Stimulated activated CD4-positive, alpha-beta T cell treated with anti-CD3 and anti-CD28 coated beads, Interleukin-1b, Interleukin-23, amount 100 ng/mL, for 4 hours (primary cell): ENCODE measurements at regions not wholly inside any gene's neighbourhood (a gene's known extent, or its start where the extent isn't known, plus 50 kb on each side); places are given as distances from the start of the nearest gene placed in this dataset.
"Not testable (repeated sequence)": the region's sequence is repeated elsewhere in the genome, so short reads cannot be mapped to it uniquely, and the experiment has no call there.

Experiments used
- DNase-seq, 2 donors: peaks; one replicate each; pipeline ENCODE4 v3.0.0-alpha.2; 2020; ENCODE audit warnings: low read depth in 2 of 2

GRCh38 chr4:14364953-14365536, 637.2 kb upstream of the CPEB2 start:
- no peak for DNase-seq

- no peak for DNase-seq
These were observed 633.9 kb upstream of the CPEB2 start for GRCh38 chr4:14368391-14368790.

- DNase-seq, result no peak
These were observed 631.1 kb upstream of the CPEB2 start for GRCh38 chr4:14371131-14371530.

- no peak for DNase-seq
These were observed 626.5 kb upstream of the CPEB2 start for GRCh38 chr4:14375816-14376215.

- DNase-seq, result no peak
These were observed 623.1 kb upstream of the CPEB2 start for GRCh38 chr4:14379183-14379582.

- DNase-seq, result no peak
These were observed 618.6 kb upstream of the CPEB2 start for GRCh38 chr4:14383652-14384051.

GRCh38 chr4:14384824-14385223, 617.5 kb upstream of the CPEB2 start:
- DNase-seq, result no peak

- no peak for DNase-seq
These were observed 616.1 kb upstream of the CPEB2 start for GRCh38 chr4:14386196-14386595.

GRCh38 chr4:14387647-14388046, 614.6 kb upstream of the CPEB2 start:
- no peak for DNase-seq

GRCh38 chr4:14392378-14392777, 609.9 kb upstream of the CPEB2 start:
- DNase-seq, result no peak

GRCh38 chr4:14396183-14396582, 606.1 kb upstream of the CPEB2 start:
- no peak for DNase-seq

GRCh38 chr4:14399848-14400247, 602.4 kb upstream of the CPEB2 start:
- DNase-seq, result no peak

- no peak for DNase-seq
These were observed 602.0 kb upstream of the CPEB2 start for GRCh38 chr4:14400307-14400706.

- DNase-seq, result no peak
These were observed 599.1 kb upstream of the CPEB2 start for GRCh38 chr4:14403132-14403531.

- DNase-seq, result no peak
These were observed 597.6 kb upstream of the CPEB2 start for GRCh38 chr4:14404730-14405129.

- DNase-seq, result no peak
These were observed 591.8 kb upstream of the CPEB2 start for GRCh38 chr4:14410516-14410915.

GRCh38 chr4:14415146-14415545, 587.1 kb upstream of the CPEB2 start:
- no peak for DNase-seq

GRCh38 chr4:14419516-14419915, 582.8 kb upstream of the CPEB2 start:
- no peak for DNase-seq

GRCh38 chr4:14426297-14426696, 576.0 kb upstream of the CPEB2 start:
- DNase-seq, result not testable (repeated sequence)

GRCh38 chr4:14428125-14428524, 574.2 kb upstream of the CPEB2 start:
- no peak for DNase-seq

- no peak for DNase-seq
These were observed 570.8 kb upstream of the CPEB2 start for GRCh38 chr4:14431155-14432134.

- DNase-seq, result no peak
These were observed 567.8 kb upstream of the CPEB2 start for GRCh38 chr4:14434483-14434882.

GRCh38 chr4:14434916-14435315, 567.4 kb upstream of the CPEB2 start:
- DNase-seq, result no peak
